IMR-90 (cell line): ENCODE measurements at regions not wholly inside any gene's neighbourhood (a gene's known extent, or its start where the extent isn't known, plus 50 kb on each side); places are given as distances from the start of the nearest gene placed in this dataset.
A peak's percentile ranks its signal among the peaks of the same experiment; 100 is the strongest.

Source experiments
- CEBPB ChIP-seq: IDR thresholded peaks from 2 replicates; pipeline ENCODE4 v1.6.1; 2012; ENCODE audit warnings: low read depth, low read length, improper control_type of control experiment
- CHD1 ChIP-seq: IDR thresholded peaks from 2 replicates; pipeline ENCODE4 v1.6.1; 2012; ENCODE audit warnings: low read depth, low read length, improper control_type of control experiment
- CTCF ChIP-seq: conservative IDR thresholded peaks from 2 replicates; pipeline ENCODE4 v1.5.1; 2012; ENCODE audit warnings: mild to moderate bottlenecking, low read depth, low read length, improper control_type of control experiment
- POLR2A ChIP-seq: IDR thresholded peaks from 2 replicates; pipeline ENCODE4 v1.6.1; 2012; ENCODE audit warnings: mild to moderate bottlenecking, low read depth, low read length

- TF ChIP-seq CTCF (no peak), CEBPB (0 out of 2 replicates have a peak, but pooled peaks have one; percentile 18), POLR2A (no peak), CHD1 (no peak)
Measured at GRCh38 chr4:146107587-146108240, 67.8 kb upstream of the LSM6 start.
